Stromal cell of bone marrow (primary cell): ENCODE measurements at regions not wholly inside any gene's neighbourhood (a gene's known extent, or its start where the extent isn't known, plus 50 kb on each side); places are given as distances from the start of the nearest gene placed in this dataset.

ENCODE experiments used
- DNase-seq: peaks from one replicate; pipeline ENCODE4 v3.0.0-alpha.2; 2012; ENCODE audit warnings: low read depth

DNA sequence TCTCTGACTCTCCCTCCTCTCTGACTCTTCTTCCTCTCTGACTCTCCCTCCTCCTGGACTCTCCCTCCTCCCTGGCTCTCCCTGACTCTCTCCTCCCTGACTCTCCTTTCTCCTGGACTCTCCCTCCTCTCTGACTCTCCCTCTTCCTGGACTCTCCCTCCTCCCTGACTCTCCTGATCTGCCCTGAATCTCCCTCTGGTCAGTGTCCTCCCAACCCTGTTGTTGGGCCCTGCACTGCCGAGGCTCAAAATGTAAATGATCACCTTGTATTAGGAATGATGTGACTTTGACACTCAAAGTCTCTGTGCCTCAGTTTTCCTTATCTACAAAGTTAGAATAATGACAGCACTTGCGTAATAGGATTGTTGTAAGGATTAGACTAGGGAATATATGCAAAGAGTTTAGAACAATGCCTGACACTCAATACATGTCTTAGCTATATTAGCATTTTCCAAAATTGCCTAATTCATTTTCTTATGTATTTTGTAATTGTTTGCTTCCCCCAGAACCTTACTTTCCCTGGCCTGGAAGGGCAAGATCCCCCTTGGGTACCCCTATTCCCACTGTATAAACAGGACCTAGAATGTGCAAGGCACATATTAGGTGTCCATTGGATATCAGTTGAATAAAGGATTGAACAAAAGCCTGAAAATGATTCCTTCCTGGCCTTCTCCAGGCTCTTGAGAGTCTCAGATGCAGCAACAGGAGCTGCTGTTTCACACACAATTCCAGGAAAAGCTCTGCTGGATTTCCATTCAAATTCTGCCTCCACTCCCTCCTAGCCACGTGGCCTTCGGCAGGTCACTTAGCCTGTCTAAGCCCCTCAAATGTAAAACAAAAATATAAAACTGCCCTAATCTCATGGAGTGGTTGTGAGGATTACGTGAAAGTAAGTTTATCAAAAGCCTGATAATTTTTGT lies 170.1 kb downstream of the INHBB start:
- DNase-seq = no peak

DNA sequence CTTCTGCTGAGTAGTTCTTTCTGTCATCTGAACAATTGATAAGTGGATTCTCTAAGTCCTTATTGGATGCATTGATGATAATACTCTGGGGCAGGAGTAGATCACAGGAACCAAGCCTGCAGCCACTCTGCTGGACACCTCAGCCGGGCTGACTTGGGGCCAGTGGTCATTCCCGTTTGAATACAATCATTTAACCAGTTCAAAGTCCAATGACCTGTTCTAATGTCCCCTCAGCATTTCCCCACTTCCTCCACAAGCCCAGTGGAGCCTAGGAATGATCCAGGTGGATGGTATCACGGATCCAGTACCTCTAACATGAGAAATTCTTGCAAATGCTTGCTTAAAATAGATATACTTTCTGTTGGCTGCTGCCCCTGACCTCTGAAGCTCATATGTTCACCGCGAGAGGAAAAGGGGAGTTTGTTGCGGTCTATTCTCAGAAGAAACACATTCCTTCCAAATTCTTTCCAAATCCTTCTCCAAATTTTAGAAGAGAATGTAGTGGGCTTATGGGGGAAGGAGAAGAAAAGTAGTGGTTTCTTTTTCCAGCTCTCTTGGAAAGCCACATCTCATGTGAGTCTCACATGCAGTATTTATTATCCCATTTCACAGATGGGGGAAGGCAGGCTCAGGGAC lies 170.9 kb downstream of the INHBB start:
- no peak for DNase-seq

DNA sequence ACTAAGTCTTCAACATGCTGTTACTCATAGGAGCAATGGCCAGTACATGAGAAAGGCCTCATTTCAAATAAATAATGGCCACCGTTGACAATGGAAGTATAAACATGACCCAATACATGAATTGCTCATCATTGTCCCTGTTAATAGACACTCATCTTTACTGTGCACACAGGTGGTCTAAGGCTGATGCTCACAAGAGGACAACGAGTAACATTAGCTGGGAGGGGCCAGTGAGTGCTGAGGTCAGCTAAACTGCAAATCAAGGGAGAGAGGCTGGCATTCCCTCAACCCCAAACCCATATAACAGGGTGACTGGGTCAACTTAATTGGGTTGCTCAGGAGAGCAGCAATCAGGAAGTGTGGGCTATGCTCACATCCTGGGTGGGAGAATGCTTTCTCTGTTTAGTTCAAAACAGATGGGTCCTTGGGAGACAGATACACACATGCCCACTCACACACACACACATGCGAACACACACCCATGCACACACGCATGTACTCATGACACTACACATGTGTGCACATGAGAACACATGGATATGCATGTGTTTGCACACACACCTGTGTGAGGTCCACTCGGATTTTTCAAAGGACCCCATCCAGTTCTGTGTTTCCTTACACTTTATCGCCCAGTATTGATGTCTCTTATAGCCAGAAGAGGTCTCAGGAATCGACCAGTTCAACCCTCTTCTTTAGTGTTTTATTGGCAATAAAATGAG lies 172.0 kb downstream of the INHBB start:
- no peak for DNase-seq

DNA sequence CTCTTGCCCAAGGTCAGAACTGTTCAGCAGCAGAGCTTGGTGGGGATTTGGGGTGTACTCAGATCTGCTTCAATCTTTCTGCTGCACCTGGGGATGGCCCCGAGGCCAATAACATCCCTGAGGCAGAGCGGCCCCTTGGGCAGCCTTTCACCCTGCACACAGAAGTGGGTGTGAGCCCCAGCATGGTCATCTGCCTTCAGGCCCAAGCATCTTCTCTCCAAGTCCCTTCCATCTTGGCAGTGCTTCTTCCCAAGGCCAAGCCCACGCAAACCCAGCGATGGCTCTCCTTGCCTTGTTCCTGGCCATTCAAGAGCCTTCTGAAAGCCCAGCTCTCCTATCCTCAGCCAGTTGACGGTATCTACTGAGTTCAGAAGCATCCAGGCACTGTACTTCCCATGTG lies 172.9 kb downstream of the INHBB start:
- DNase-seq = no peak

DNA sequence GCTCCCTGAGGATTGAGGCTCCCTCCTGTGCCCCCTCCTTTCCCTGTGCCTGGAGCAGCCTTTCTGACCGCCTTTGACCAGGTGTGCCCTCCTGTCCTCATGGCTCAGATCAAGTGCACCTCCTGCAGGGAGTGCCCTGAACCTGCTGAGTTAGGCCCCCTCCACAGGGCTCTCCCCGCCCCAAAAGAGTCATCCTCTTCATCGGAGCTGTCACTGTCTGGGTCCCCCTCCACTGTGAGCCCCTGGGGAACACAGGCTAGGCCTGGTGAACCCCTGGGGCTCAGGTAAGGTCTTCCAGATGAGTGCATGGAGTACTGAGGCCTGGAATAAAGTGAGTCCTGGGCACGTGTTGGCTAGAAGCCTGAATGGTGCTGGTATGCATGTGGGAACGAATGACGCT lies 173.5 kb downstream of the INHBB start:
- DNase-seq = no peak

DNA sequence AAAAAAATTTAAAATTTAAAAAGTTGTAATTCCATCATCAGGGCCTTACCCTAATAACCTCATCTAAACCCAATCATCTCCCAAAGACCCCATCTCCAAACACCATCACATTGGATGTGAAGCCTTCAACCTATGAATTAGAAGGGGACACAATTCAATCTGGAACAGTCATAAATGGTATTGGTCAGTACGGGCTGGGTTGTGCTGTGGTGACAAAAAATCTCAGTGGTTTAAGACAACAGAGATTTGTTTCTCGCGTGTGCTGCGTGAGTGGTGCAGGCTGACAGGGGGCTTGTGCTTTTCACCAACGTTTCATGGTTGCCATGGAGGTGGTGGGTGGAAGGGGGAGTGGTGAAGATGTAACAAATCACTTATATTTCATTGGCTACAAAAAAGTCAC lies 174.5 kb downstream of the INHBB start:
- DNase-seq = no peak

DNA sequence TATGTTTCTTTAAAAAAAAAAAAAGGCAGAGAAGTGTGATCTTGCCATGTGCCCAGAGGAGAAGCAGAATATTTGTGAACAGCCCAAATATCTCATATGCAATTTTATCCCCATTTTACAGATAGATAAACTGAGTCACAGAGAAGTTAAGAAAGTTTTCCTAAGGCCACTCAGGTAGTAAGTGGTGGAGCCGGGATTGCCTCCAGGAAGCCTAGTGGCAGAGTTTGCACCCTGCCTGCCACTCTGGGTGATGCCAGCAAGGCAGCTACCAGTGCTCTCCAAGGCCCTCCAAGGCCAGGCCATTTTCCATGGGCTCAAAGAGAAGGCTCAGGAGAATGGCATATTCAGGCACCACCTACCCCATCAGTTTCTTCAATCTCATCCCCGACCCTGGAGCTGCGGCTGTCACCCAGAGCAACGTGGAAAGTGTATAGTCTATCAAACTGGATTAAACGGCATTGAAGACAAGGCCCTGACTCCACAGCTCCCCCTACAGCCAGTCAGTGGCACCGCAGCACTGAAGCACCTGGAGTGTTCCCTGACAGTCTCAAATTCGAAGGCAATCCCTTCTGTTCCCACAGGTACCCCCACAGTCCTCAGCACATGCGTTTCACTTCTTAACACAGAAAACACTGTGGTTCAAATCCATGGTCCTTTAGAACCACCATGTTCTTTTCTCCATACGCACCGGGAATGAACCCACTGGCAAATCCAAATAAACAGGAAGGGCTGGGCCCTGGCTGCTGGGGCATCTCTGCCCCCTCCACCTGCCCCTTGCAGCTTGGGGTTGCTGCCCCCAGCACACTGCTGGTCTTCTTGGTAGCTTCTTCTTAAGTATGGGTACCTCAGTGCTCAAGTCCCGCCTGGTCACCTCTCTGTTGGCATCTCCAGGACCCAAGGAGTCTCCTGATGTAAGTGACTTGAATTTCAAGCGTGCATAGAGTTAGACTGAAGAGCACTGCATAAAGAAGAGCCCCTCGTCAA lies 175.3 kb downstream of the INHBB start:
- DNase-seq = no peak

DNA sequence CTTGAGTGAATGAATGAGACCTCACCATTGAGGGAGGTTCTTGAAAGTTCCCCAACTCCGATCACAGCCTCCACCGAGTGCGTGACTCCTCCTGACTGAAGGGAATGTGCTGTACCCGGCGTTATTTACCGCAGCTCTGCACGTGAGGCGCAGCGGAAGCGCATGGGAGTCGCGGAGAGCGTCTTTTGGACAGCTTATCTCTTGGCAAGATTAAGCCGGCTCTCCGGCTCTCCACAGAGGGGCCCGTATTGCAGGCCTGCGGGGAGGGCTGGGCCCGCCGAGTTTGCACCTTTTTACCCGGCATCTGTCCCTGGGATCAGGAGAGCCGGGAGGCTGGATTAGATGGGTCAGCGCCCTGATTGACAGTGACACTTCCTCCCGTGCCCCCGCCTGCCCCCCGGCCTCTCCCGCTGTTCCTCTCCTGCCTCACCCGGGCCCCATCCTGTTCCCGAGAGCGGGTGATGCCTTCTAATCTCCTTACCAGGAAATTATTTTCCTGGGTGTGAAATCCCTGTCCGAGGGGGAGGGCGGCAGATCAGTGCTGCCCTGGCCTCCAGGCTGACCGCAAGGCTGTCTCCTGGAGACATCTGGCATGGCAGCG lies 176.3 kb downstream of the INHBB start:
- DNase-seq = no peak

DNA sequence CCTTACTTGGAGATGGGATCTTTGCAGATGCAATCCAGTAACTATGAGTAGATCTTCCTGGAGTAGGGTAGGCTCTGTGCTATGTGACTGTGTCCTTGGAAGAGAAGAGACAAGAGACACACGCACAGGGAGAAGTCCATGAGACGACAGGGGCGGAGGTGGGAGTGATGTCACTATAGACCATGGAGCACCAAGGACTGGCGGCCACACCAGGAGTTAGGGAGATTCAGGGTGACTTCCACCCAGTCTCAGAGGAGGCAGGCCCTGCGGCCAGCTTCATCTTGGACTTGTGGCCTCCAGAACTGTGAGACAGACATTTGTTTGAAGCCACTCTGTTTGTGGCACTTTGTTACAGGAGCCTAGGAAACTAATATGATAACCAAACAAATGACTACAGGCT lies 177.8 kb downstream of the INHBB start:
- DNase-seq = no peak

DNA sequence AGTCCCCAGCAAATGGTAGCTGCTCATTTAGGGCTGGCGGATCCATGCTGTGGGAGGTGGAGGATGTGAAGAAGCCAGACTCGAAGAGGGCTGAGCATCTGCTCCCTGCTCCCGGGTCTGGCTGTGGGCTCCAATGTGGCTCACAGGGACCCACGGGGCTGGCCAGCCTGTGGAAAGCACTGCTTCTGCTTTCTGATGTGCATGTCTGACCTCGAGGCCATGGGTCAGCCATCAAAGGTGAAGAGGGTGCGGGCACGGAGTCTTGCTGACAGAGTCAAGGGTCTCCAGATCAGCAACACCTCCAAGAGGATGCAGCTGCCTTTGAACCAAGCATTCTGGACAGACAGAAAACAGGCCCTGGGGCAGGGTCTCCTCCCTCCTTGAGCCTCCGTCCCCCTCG lies 178.2 kb downstream of the INHBB start:
- no peak for DNase-seq

DNA sequence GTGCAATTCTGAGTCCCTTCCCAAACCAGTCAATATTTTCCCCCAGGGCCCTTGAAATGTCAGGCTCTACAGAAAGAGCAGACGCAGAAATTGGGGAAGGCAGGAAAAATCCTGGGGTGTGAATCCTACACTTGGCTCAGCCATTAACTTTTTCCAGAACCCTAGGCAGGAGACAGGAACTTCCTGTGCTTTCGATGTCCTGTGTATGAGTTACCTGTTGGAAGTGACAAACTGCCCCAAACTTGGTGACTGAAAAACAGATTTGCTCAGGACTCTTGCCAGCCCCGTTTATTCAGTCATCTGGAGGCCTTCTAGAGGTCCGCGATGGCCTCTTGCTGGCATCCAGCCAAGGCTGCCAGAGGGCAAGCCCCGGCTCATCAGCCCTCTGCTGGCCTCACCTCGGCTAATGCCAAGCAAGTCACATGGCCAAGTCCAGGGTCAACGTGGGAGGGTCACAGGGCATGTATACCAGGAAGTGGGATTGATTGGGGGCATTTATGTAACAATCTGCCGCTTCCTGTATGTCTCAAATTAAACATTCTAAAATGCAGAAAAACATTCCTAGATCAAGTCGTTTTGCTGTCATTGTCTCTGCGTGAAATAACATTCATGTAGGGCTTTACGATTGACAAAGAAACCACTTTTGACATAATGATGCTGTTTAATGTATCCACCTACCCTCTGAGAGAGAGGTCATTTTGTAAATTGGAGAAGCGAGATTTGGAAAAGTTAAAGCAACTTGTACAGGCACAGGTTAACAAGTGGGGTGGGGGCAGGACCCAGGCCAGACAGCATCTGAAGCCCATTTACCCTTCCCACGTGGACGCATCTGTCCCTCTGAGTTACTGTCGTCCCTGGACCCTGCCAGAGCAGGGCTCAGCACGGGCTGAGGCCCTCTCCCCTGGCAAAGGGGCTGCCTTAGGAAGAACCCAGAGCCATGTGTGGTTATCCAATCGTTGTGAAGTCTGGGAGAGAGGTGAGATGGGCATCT lies 179.4 kb downstream of the INHBB start:
- DNase-seq = no peak

DNA sequence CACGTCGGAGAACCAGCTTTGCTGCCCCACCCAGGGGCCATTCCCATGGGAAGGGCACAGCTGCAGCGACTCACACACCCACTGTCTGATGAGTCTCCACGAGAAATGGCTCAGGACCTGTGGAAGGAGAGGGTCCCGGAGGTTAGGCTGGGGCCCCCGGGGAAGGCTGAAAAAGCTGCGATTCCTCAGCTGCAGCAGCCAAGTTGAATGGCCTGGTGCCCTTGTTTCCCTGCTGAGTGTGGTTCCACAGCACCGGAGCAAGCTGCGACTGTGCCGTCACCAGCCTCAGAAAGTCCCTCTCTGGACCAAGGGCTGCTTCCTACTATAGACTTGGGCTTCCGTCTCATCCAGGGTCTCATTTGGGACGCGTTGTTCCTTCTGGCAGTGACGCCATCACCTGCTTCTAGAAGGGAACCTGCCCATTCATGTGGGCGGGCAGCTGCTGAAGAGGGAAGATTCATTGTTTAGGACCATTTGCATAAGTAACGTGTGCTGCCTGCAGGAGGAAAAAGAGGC lies 180.2 kb downstream of the INHBB start:
- no peak for DNase-seq

DNA sequence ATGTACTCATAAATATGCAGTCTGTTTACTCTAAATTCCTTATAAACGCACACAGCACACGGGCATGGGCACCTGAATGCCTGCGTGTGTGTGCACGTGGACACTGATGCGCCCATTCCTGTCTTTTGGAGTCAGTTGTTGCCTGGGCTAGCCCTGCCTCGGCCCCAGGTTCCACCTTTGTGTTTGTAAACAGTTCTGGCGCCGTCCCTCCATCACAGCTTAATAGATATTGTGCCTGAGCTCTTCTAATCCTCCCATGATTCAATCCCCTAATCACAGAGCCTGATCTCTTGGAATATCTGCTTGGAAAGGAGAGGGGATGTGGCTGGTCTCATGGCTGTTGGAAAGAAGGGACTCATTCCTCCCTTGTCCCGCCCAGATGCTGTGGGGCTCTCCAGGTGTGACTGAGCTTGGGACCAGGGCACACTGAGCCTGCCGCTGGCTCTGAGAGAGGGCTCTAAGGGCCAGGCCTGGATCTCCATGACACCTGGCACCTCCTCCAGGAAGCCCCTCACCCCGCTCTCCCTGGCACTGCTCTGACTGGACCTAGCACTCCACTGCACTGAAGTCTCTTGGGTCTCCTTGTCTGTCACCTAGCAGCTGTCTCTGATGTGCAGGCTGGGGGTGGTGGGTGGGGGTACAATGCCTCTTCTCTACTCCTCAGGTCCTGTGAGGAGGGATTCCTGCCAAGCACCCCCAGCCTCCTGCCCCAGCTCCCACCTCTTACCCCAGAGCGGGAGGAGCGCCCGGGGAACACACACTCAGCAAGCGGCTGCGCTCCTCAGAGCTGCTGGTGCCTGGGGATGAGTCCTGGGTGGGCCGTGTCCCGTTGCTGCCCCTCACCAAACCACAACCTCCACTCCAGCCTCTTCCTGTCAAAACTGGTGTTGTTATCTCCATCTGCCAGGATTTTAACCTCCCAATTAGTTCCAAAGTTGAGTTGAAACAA lies 181.3 kb downstream of the INHBB start:
- DNase-seq = no peak

DNA sequence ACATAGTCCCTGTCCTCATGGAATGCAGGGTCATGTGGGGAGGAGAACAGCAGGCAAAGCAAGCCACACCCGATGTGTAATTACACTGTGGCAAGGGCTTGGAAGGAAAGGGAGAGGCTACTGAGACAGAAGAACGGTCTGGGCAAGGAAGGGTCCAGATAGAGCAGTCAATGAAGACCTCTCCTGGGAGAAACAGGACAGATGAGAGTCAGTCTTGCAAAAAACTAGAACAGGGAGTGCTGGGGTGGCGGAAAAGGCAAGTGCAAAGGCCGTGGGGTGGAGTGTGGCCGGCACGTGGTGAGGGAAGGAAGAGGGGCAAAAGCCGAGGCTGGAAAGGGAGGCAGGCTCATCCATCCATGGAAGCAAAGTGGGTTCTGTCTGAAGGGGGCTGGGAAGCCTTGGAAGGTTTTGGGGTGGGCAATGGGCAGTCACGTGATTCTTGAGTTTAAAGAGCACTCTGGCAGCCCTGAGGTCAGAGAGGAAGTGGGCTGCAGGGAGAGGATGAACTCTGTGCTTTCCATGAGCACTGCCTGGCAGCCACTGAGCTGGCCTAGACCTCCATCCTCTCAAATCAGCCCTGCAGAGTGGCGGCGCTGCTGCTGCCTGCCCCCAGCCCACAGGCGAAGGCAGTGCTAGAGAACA lies 182.2 kb downstream of the INHBB start:
- DNase-seq = no peak

DNA sequence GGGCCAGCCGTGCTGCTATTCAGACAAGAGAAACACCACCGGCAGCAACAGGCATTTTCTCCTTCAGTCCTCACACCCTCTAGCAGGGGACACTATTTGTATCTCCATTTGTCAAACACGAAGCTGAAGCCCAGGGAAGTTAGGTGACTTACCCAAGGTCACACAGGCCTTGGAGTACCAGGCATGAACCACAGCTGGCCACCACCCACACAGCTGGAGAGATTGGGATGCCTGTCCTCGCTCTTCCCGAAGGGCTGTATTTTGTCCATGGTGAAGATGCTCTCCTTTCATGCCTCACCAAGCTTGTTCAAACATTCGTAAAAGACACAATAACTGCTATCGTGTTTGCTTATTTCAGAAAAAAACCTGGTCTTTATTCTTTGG lies 182.7 kb downstream of the INHBB start:
- no peak for DNase-seq

DNA sequence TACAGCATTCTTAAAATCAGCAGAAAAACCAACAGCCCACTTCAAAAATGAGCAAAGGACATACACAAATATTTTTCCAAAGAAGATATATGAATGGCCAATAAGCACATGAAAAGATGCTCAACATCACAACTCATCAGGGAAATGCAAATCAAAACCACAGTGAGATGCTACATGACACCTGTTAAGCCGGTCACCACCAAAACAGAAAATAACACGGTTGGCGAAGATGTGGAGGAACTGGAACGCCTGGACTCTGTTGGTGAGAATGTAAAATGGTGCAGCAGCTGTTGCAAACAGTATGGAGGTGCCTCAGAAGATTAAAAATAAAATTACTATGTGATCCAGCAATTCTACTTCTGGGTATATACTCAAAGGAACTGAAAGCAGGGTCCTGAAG lies 184.8 kb downstream of the INHBB start:
- no peak for DNase-seq

DNA sequence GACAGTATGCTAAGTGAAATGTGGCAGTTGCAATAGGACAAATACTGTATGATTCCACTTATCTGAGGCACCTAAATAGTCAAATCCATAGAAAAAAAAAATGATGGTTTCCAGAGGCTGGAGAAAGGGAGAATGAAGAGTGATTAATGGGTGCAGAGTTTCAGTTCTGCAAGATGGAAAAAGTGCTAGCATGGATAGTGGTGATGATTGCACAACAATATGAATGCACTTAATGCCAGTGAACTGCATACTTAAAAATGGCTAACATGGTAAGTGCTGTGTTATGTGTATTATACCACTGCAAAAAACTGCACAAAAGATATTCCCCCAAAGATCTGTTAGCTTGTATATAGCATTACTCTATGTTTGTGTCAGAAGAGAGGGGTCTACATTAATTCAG lies 185.4 kb downstream of the INHBB start:
- DNase-seq = no peak
